SK-N-SH treated with all-trans-retinoic acid at 6 μM for 48 hours (cell line): ENCODE measurements at regions not wholly inside any gene's neighbourhood (a gene's known extent, or its start where the extent isn't known, plus 50 kb on each side); places are given as distances from the start of the nearest gene placed in this dataset.
A peak's percentile ranks its signal among the peaks of the same experiment; 100 is the strongest.

Experiments used
- ATAC-seq: fragments of 200-7000 bp; cut with Tn5 transposase; 3 replicates; pipeline ENCODE4 v1.9.1; 2020; ENCODE audit warnings: mild to moderate bottlenecking, moderate library complexity
- ARNTL ChIP-seq: fragments of 450-650 bp; formaldehyde crosslinking; IDR thresholded peaks from 2 replicates; pipeline ENCODE4 v1.5.0; 2020; ENCODE audit warnings: low read depth, mild to moderate bottlenecking, moderate library complexity, borderline replicate concordance
- BACH2 ChIP-seq: fragments of 250-450 bp; sonication (Bioruptor Pico); IDR thresholded peaks from 2 replicates; pipeline ENCODE4 v1.9.0; 2021; ENCODE audit warnings: mild to moderate bottlenecking, borderline replicate concordance
- CREB5 ChIP-seq: fragments of 250-450 bp; sonication (Bioruptor Pico); IDR thresholded peaks from 2 replicates; pipeline ENCODE4 v1.5.1; 2020; ENCODE audit warnings: low read depth, mild to moderate bottlenecking, moderate library complexity
- CSDC2 ChIP-seq: fragments of 250-450 bp; sonication (Bioruptor Pico); IDR thresholded peaks from 2 replicates; pipeline ENCODE4 v1.5.0; 2020; ENCODE audit warnings: mild to moderate bottlenecking, moderate library complexity
- CSRNP3 ChIP-seq: fragments of 250-450 bp; sonication (Bioruptor Pico); IDR thresholded peaks from 2 replicates; pipeline ENCODE4 v1.5.1; 2021; ENCODE audit warnings: mild to moderate bottlenecking, moderate library complexity
- ESRRG ChIP-seq: fragments of 250-450 bp; sonication (Bioruptor Pico); IDR thresholded peaks from 2 replicates; pipeline ENCODE4 v1.6.1; 2021; ENCODE audit warnings: mild to moderate bottlenecking
- GLIS3 ChIP-seq: fragments of 250-450 bp; sonication (Bioruptor Pico); IDR thresholded peaks from 2 replicates; pipeline ENCODE4 v1.5.0; 2020; ENCODE audit warnings: mild to moderate bottlenecking, moderate library complexity
- ISL1 ChIP-seq: fragments of 250-450 bp; sonication (Bioruptor Pico); IDR thresholded peaks from 2 replicates; pipeline ENCODE4 v2.1.2; 2022; ENCODE audit warnings: mild to moderate bottlenecking, moderate library complexity
- OSR1 ChIP-seq: fragments of 250-450 bp; sonication (Bioruptor Pico); IDR thresholded peaks from 2 replicates; pipeline ENCODE4 v1.8.0; 2022; ENCODE audit warnings: moderate library complexity, mild to moderate bottlenecking, inconsistent platforms
- POU6F1 ChIP-seq: fragments of 250-450 bp; sonication (Bioruptor Pico); IDR thresholded peaks from 2 replicates; pipeline ENCODE4 v1.8.0; 2021; ENCODE audit warnings: low read depth, mild to moderate bottlenecking, moderate library complexity, borderline replicate concordance
- PPARA ChIP-seq: fragments of 250-450 bp; sonication (Bioruptor Pico); IDR thresholded peaks from 2 replicates; pipeline ENCODE4 v1.5.0; 2020; ENCODE audit warnings: mild to moderate bottlenecking, borderline replicate concordance
- RARB ChIP-seq: fragments of 250-450 bp; sonication (Bioruptor Pico); IDR thresholded peaks from 2 replicates; pipeline ENCODE4 v1.8.0; 2021; ENCODE audit warnings: mild to moderate bottlenecking, moderate library complexity
- SNAI2 ChIP-seq: fragments of 250-450 bp; sonication (Bioruptor Pico); IDR thresholded peaks from 2 replicates; pipeline ENCODE4 v1.5.0; 2020; ENCODE audit warnings: mild to moderate bottlenecking, moderate library complexity
- TCF4 ChIP-seq: fragments of 250-450 bp; sonication (Bioruptor Pico); IDR thresholded peaks from 2 replicates; pipeline ENCODE4 v1.8.0; 2021; ENCODE audit warnings: mild to moderate bottlenecking, moderate library complexity, borderline replicate concordance
- TOX ChIP-seq: fragments of 250-450 bp; sonication (Bioruptor Pico); IDR thresholded peaks from 2 replicates; pipeline ENCODE4 v1.8.0; 2021; ENCODE audit warnings: mild to moderate bottlenecking, moderate library complexity, borderline replicate concordance
- TSHZ2 ChIP-seq: fragments of 250-450 bp; sonication (Bioruptor Pico); IDR thresholded peaks from 2 replicates; pipeline ENCODE4 v1.5.0; 2020; ENCODE audit warnings: mild to moderate bottlenecking, moderate library complexity
- ZC3H10 ChIP-seq: fragments of 250-450 bp; sonication (Bioruptor Pico); IDR thresholded peaks from 2 replicates; pipeline ENCODE4 v1.5.1; 2021; ENCODE audit warnings: mild to moderate bottlenecking, moderate library complexity
- ZFP3 ChIP-seq: fragments of 250-450 bp; sonication (Bioruptor Pico); IDR thresholded peaks from 2 replicates; pipeline ENCODE4 v1.5.0; 2020; ENCODE audit warnings: mild to moderate bottlenecking, moderate library complexity
- ZFP30 ChIP-seq: fragments of 450-650 bp; formaldehyde crosslinking; IDR thresholded peaks from 2 replicates; pipeline ENCODE4 v1.5.0; 2022; ENCODE audit warnings: mild to moderate bottlenecking, moderate library complexity
- ZNF565 ChIP-seq: fragments of 450-650 bp; formaldehyde crosslinking; conservative IDR thresholded peaks from 2 replicates; pipeline ENCODE4 v1.5.0; 2020; ENCODE audit warnings: low read depth, mild to moderate bottlenecking, moderate library complexity
- ZNF70 ChIP-seq: fragments of 450-650 bp; formaldehyde crosslinking; IDR thresholded peaks from 2 replicates; pipeline ENCODE4 v1.5.0; 2020; ENCODE audit warnings: mild to moderate bottlenecking, moderate library complexity
- ZNF8 ChIP-seq: fragments of 450-650 bp; formaldehyde crosslinking; IDR thresholded peaks from 2 replicates; pipeline ENCODE4 v1.5.0; 2020; ENCODE audit warnings: mild to moderate bottlenecking, moderate library complexity

GRCh38 chr12:58285551-58285950 lies 344.2 kb downstream of the ATP23 start:
- ATAC-seq: no peak
- no peak for TF ChIP-seq CSRNP3 (CRISPR knock-in tag)
- TF ChIP-seq ZNF565: no peak
- TF ChIP-seq POU6F1 (CRISPR knock-in tag): no peak
- TF ChIP-seq ISL1 (CRISPR knock-in tag): no peak

- TF ChIP-seq CSRNP3 (CRISPR knock-in tag) (no peak), OSR1 (CRISPR knock-in tag) (no peak), TCF4 (CRISPR knock-in tag) (no peak), SNAI2 (no peak), ZNF70 (CRISPR knock-in tag) (no peak), ZC3H10 (CRISPR knock-in tag) (no peak), ZNF565 (no peak), CSDC2 (CRISPR knock-in tag) (no peak), PPARA (CRISPR knock-in tag) (no peak), ZFP3 (CRISPR knock-in tag) (no peak), GLIS3 (CRISPR knock-in tag) (no peak), RARB (no peak), ISL1 (CRISPR knock-in tag) (no peak), TSHZ2 (CRISPR knock-in tag) (no peak), POU6F1 (CRISPR knock-in tag) (no peak), TOX (no peak), ZFP30 (no peak), CREB5 (no peak), ZNF8 (CRISPR knock-in tag) (no peak), BACH2 (CRISPR knock-in tag) (no peak)
- no peak for ATAC-seq
These were observed 345.0 kb downstream of the ATP23 start for GRCh38 chr12:58286353-58286752.

GRCh38 chr12:58288190-58288589 lies 346.8 kb downstream of the ATP23 start:
- TF ChIP-seq ISL1 (CRISPR knock-in tag): no peak
- TF ChIP-seq POU6F1 (CRISPR knock-in tag): no peak
- no peak for TF ChIP-seq TCF4 (CRISPR knock-in tag)
- TF ChIP-seq ARNTL (CRISPR knock-in tag): no peak
- no peak for TF ChIP-seq CSRNP3 (CRISPR knock-in tag)
- TF ChIP-seq CSDC2 (CRISPR knock-in tag): no peak
- TF ChIP-seq RARB: no peak
- no peak for TF ChIP-seq ZC3H10 (CRISPR knock-in tag)
- TF ChIP-seq ESRRG (CRISPR knock-in tag): no peak
- TF ChIP-seq ZNF8 (CRISPR knock-in tag): no peak
- no peak for TF ChIP-seq SNAI2
- TF ChIP-seq OSR1 (CRISPR knock-in tag): no peak
- no peak for TF ChIP-seq ZFP30
- no peak for TF ChIP-seq ZNF565
- no peak for TF ChIP-seq ZNF70 (CRISPR knock-in tag)
- TF ChIP-seq BACH2 (CRISPR knock-in tag): no peak

More at GRCh38 chr12:58288190-58288589, 346.8 kb downstream of the ATP23 start:
- ATAC-seq: peak; percentile 47
